ENCODE measurements at regions not wholly inside any gene's neighbourhood (a gene's known extent, or its start where the extent isn't known, plus 50 kb on each side); places are given as distances from the start of the nearest gene placed in this dataset.

GRCh38 chr2:181285116-181285515 lies 172.1 kb upstream of the ITGA4 start:
- WGBS (ENCODE audit: extremely low coverage, insufficient coverage, insufficient read length): no CpG with 5 or more reads among the region's 3 CpGs
- Histone ChIP-seq H4K12ac (ENCODE audit: low read depth, low read length) (no peak overlapping the region), H3K36me3 (ENCODE audit: control insufficient read depth in 1 of 2, insufficient read depth in 2 of 2, low read length in 2 of 2) (no peaks in the 10 kb centered on the region), H3K4ac (ENCODE audit: low read depth, low read length) (no peak overlapping the region), H3K27ac (ENCODE audit: low read depth, low read length) (no peak overlapping the region), H3K9ac (ENCODE audit: low read length) (no peak overlapping the region), H3K79me1 (ENCODE audit: low read length) (no peaks in the 10 kb centered on the region), H2BK120ac (ENCODE audit: insufficient read depth, low read length, poor library complexity) (no peak overlapping the region), H3K4me3 (ENCODE audit: low read depth, low read length) (no peak overlapping the region), H2AK5ac (ENCODE audit: low read length) (no peak overlapping the region), H4K91ac (ENCODE audit: low read depth, low read length) (no peak overlapping the region), H3K18ac (ENCODE audit: low read length) (no peak overlapping the region), H3K14ac (ENCODE audit: low read length) (no peak overlapping the region), H3K27me3 (ENCODE audit: insufficient read depth, low read length) (no peaks in the 10 kb centered on the region), H2AFZ (ENCODE audit: insufficient read depth, low read length, poor library complexity) (no peak overlapping the region), H3K9me3 (ENCODE audit: insufficient read depth, low read depth, low read length) (no peaks in the 10 kb centered on the region), H4K8ac (ENCODE audit: low read depth, low read length) (no peak overlapping the region), H3K23ac (ENCODE audit: low read length) (no peak overlapping the region), H3K4me2 (ENCODE audit: low read length) (no peak overlapping the region), H2BK12ac (ENCODE audit: low read length) (no peak overlapping the region), H3K4me1 (ENCODE audit: control insufficient read depth in 1 of 2, insufficient read depth in 2 of 2, low read length in 2 of 2) (no peaks in the 10 kb centered on the region), H2BK5ac (ENCODE audit: low read depth, low read length, poor library complexity) (no peak overlapping the region), H3K79me2 (ENCODE audit: control insufficient read depth, insufficient read depth, low read length, poor library complexity) (no peaks in the 10 kb centered on the region)
- DNase-seq: no peak

DNA sequence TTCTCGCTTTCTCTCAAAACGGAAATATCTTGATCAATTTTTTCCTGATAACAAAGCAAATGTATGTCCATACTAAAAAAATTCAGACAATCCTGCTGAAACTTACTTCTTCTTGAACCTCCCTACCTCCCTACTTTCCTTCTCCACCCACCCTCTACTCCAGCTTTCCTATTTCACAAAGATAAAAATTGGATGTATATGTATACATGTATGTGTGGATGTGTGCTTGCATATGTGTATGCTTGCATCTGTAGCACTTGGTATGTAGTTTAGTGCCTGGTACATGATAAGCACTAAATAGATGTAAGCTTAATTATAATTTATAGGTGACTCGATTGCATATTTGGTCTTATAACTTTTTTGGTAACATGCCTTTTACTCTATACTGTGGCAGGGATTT lies 167.5 kb upstream of the ITGA4 start:
- Histone ChIP-seq H4K8ac (ENCODE audit: low read depth, low read length) (no peak overlapping the region), H2BK12ac (ENCODE audit: low read length) (no peak overlapping the region), H3K4ac (ENCODE audit: low read depth, low read length) (no peak overlapping the region), H3K36me3 (ENCODE audit: control insufficient read depth in 1 of 2, insufficient read depth in 2 of 2, low read length in 2 of 2) (no peaks in the 10 kb centered on the region), H4K12ac (ENCODE audit: low read depth, low read length) (no peak overlapping the region), H3K4me2 (ENCODE audit: low read length) (no peak overlapping the region), H3K14ac (ENCODE audit: low read length) (no peak overlapping the region), H3K79me1 (ENCODE audit: low read length) (no peaks in the 10 kb centered on the region), H2BK120ac (ENCODE audit: insufficient read depth, low read length, poor library complexity) (no peak overlapping the region), H3K9me3 (ENCODE audit: insufficient read depth, low read depth, low read length) (no peaks in the 10 kb centered on the region), H3K27me3 (ENCODE audit: insufficient read depth, low read length) (no peaks in the 10 kb centered on the region), H3K79me2 (ENCODE audit: control insufficient read depth, insufficient read depth, low read length, poor library complexity) (no peaks in the 10 kb centered on the region), H4K91ac (ENCODE audit: low read depth, low read length) (no peak overlapping the region), H3K27ac (ENCODE audit: low read depth, low read length) (no peak overlapping the region), H2AK5ac (ENCODE audit: low read length) (no peak overlapping the region), H3K23ac (ENCODE audit: low read length) (no peak overlapping the region), H3K18ac (ENCODE audit: low read length) (no peak overlapping the region), H2BK5ac (ENCODE audit: low read depth, low read length, poor library complexity) (no peak overlapping the region), H2AFZ (ENCODE audit: insufficient read depth, low read length, poor library complexity) (no peak overlapping the region), H3K9ac (ENCODE audit: low read length) (no peak overlapping the region), H3K4me1 (ENCODE audit: control insufficient read depth in 1 of 2, insufficient read depth in 2 of 2, low read length in 2 of 2) (no peaks in the 10 kb centered on the region), H3K4me3 (ENCODE audit: low read depth, low read length) (no peak overlapping the region)
- WGBS (ENCODE audit: extremely low coverage, insufficient coverage, insufficient read length): no CpG with 5 or more reads among the region's 3 CpGs
- no peak for DNase-seq

GRCh38 chr2:181290182-181290581 lies 167.0 kb upstream of the ITGA4 start:
- no peak for DNase-seq
- Histone ChIP-seq H3K4me2 (ENCODE audit: low read length) (no peak overlapping the region), H2BK5ac (ENCODE audit: low read depth, low read length, poor library complexity) (no peak overlapping the region), H4K8ac (ENCODE audit: low read depth, low read length) (no peak overlapping the region), H2AK5ac (ENCODE audit: low read length) (no peak overlapping the region), H2BK12ac (ENCODE audit: low read length) (no peak overlapping the region), H4K91ac (ENCODE audit: low read depth, low read length) (no peak overlapping the region), H3K14ac (ENCODE audit: low read length) (no peak overlapping the region), H3K4me3 (ENCODE audit: low read depth, low read length) (no peak overlapping the region), H3K9me3 (ENCODE audit: insufficient read depth, low read depth, low read length) (no peaks in the 10 kb centered on the region), H4K12ac (ENCODE audit: low read depth, low read length) (no peak overlapping the region), H2BK120ac (ENCODE audit: insufficient read depth, low read length, poor library complexity) (no peak overlapping the region), H3K18ac (ENCODE audit: low read length) (no peak overlapping the region), H3K27me3 (ENCODE audit: insufficient read depth, low read length) (no peaks in the 10 kb centered on the region), H2AFZ (ENCODE audit: insufficient read depth, low read length, poor library complexity) (no peak overlapping the region), H3K9ac (ENCODE audit: low read length) (no peak overlapping the region), H3K4ac (ENCODE audit: low read depth, low read length) (no peak overlapping the region), H3K36me3 (ENCODE audit: control insufficient read depth in 1 of 2, insufficient read depth in 2 of 2, low read length in 2 of 2) (no peaks in the 10 kb centered on the region), H3K4me1 (ENCODE audit: control insufficient read depth in 1 of 2, insufficient read depth in 2 of 2, low read length in 2 of 2) (no peaks in the 10 kb centered on the region), H3K79me2 (ENCODE audit: control insufficient read depth, insufficient read depth, low read length, poor library complexity) (no peaks in the 10 kb centered on the region), H3K27ac (ENCODE audit: low read depth, low read length) (no peak overlapping the region), H3K23ac (ENCODE audit: low read length) (no peak overlapping the region), H3K79me1 (ENCODE audit: low read length) (no peaks in the 10 kb centered on the region)
- WGBS (ENCODE audit: extremely low coverage, insufficient coverage, insufficient read length): no CpG with 5 or more reads among the region's 1 CpG

DNA sequence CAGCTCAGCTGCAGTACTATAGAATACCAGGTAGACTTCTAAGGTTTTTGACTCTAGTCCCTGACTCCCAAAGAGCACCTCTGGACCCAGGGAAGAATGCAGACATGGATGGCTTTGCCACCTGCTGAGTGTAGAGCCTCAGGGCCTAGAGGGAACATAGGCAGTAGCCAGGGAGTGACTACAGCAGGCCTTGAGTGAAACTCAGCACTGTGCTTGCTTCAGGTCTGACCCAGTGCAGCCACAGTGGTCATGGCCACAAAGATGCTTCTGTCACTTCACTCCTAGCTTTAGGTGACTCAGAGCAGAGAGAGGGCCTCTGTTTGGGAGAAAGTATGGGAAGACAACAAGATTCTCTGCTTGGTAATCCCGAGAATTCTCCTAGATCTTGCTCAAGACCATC lies 162.2 kb upstream of the ITGA4 start:
- no peak overlapping the region for H3K27ac ChIP-seq (ENCODE audit: low read depth, low read length)
- no peak overlapping the region for H2AK5ac ChIP-seq (ENCODE audit: low read length)
- no peak overlapping the region for H3K9ac ChIP-seq (ENCODE audit: low read length)
- no peaks in the 10 kb centered on the region for H3K27me3 ChIP-seq (ENCODE audit: insufficient read depth, low read length)
- H4K12ac ChIP-seq (ENCODE audit: low read depth, low read length): no peak overlapping the region
- no peak for DNase-seq
- WGBS (ENCODE audit: extremely low coverage, insufficient coverage, insufficient read length): no CpG with 5 or more reads among the region's 1 CpG
- no peak overlapping the region for H2BK5ac ChIP-seq (ENCODE audit: low read depth, low read length, poor library complexity)
- no peak overlapping the region for H3K4ac ChIP-seq (ENCODE audit: low read depth, low read length)
- H3K23ac ChIP-seq (ENCODE audit: low read length): no peak overlapping the region
- no peak overlapping the region for H4K91ac ChIP-seq (ENCODE audit: low read depth, low read length)
- H3K4me3 ChIP-seq (ENCODE audit: low read depth, low read length): no peak overlapping the region
- no peak overlapping the region for H2BK120ac ChIP-seq (ENCODE audit: insufficient read depth, low read length, poor library complexity)
- no peaks in the 10 kb centered on the region for H3K36me3 ChIP-seq (ENCODE audit: control insufficient read depth in 1 of 2, insufficient read depth in 2 of 2, low read length in 2 of 2)
- H3K4me2 ChIP-seq (ENCODE audit: low read length): no peak overlapping the region
- no peak overlapping the region for H2BK12ac ChIP-seq (ENCODE audit: low read length)
- no peaks in the 10 kb centered on the region for H3K79me1 ChIP-seq (ENCODE audit: low read length)
- no peaks in the 10 kb centered on the region for H3K79me2 ChIP-seq (ENCODE audit: control insufficient read depth, insufficient read depth, low read length, poor library complexity)
- H4K8ac ChIP-seq (ENCODE audit: low read depth, low read length): no peak overlapping the region
- no peak overlapping the region for H2AFZ ChIP-seq (ENCODE audit: insufficient read depth, low read length, poor library complexity)
- no peaks in the 10 kb centered on the region for H3K4me1 ChIP-seq (ENCODE audit: control insufficient read depth in 1 of 2, insufficient read depth in 2 of 2, low read length in 2 of 2)
- H3K14ac ChIP-seq (ENCODE audit: low read length): no peak overlapping the region
- H3K18ac ChIP-seq (ENCODE audit: low read length): no peak overlapping the region
- no peaks in the 10 kb centered on the region for H3K9me3 ChIP-seq (ENCODE audit: insufficient read depth, low read depth, low read length)
